Hepatocyte (in vitro differentiated cells): ENCODE measurements at regions not wholly inside any gene's neighbourhood (a gene's known extent, or its start where the extent isn't known, plus 50 kb on each side); places are given as distances from the start of the nearest gene placed in this dataset.

ENCODE experiments used
- EZH2 ChIP-seq: fragments of 200-600 bp; sonication (generic); IDR thresholded peaks from 2 replicates; pipeline ENCODE4 v1.6.1; 2016; ENCODE audit warnings: antibody characterized with exemption, mild to moderate bottlenecking, borderline replicate concordance
- TF ChIP-seq, protein P1 (sequence below): fragments of 200-600 bp; sonication (generic); IDR thresholded peaks from 2 replicates; pipeline ENCODE4 v1.5.1; 2016; ENCODE audit warnings: antibody characterized with exemption, mild to moderate bottlenecking; ENCODE audit not compliant: poor library complexity

DNA sequence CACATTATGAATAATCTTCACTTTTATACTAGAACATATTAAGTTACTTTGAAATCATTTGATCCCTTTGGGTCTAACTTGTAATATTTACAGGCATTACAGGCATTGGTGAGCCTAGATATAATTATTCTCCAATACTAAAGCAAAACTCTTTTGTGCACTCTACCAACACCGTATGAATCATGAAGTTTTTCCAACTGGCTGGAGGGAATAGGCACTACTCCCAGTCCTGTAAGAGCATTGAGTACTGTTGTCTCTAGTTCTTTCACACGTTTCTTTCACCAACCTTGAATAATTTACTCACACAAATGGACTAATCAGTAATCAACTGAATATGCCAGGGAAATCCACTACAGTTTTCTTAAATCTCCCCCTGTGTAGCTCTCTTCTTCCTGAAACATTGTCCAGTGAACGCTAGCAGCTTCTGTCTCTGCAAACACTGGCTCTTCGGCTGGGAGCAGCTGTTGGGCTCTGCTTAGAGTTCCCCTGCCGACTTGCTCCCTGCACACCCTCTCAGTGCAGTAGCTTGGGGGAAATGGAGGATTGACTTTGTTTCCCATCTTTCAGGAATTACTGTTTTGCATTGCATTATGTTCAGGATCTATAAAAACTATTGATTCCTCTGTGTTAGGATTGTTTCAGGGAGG lies 476.7 kb downstream of the RFC3 start:
- TF ChIP-seq, protein P1, sequence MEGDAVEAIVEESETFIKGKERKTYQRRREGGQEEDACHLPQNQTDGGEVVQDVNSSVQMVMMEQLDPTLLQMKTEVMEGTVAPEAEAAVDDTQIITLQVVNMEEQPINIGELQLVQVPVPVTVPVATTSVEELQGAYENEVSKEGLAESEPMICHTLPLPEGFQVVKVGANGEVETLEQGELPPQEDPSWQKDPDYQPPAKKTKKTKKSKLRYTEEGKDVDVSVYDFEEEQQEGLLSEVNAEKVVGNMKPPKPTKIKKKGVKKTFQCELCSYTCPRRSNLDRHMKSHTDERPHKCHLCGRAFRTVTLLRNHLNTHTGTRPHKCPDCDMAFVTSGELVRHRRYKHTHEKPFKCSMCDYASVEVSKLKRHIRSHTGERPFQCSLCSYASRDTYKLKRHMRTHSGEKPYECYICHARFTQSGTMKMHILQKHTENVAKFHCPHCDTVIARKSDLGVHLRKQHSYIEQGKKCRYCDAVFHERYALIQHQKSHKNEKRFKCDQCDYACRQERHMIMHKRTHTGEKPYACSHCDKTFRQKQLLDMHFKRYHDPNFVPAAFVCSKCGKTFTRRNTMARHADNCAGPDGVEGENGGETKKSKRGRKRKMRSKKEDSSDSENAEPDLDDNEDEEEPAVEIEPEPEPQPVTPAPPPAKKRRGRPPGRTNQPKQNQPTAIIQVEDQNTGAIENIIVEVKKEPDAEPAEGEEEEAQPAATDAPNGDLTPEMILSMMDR = no peak
- no peak for TF ChIP-seq EZH2
